Activated CD8-positive, alpha-beta T cell treated with anti-CD3 and anti-CD28 coated beads for 36 hours (primary cell): ENCODE measurements at regions not wholly inside any gene's neighbourhood (a gene's known extent, or its start where the extent isn't known, plus 50 kb on each side); places are given as distances from the start of the nearest gene placed in this dataset.

Experiments
- ATAC-seq: fragments of 200-7000 bp; cut with Tn5 transposase; one replicate; pipeline ENCODE4 v1.10.0; 2021; ENCODE audit warnings: mild to moderate bottlenecking, moderate library complexity
- CTCF ChIA-PET: fragments of 350-600 bp; sonication (Branson Sonifier 250); formaldehyde crosslinking; loops from one replicate; lab custom pipeline; 2021; ENCODE audit warnings: antibody characterized with exemption; lab: Charles Lee
- POLR2A ChIA-PET: fragments of 350-600 bp; sonication (Branson Sonifier 250); formaldehyde crosslinking; loops from one replicate; lab custom pipeline; 2021; ENCODE audit warnings: antibody characterized with exemption; lab: Charles Lee
- DNase-seq: peaks from one replicate; pipeline ENCODE4 v3.0.0-alpha.2; 2020
- H3K27ac Mint-ChIP-seq: one replicate; pipeline ENCODE4 v1.8.0; 2021; ENCODE audit warnings: mild to moderate bottlenecking, mixed read lengths
- H3K27me3 Mint-ChIP-seq: one replicate; pipeline ENCODE4 v1.8.0; 2021; ENCODE audit warnings: mixed read lengths
- H3K36me3 Mint-ChIP-seq: one replicate; pipeline ENCODE4 v1.8.0; 2021; ENCODE audit warnings: low read depth, mixed read lengths
- H3K4me1 Mint-ChIP-seq: one replicate; pipeline ENCODE4 v1.8.0; 2021; ENCODE audit warnings: low read depth, mixed read lengths
- H3K4me3 Mint-ChIP-seq: one replicate; pipeline ENCODE4 v1.8.0; 2021; ENCODE audit warnings: mild to moderate bottlenecking, moderate library complexity, mixed read lengths
- H3K9me3 Mint-ChIP-seq: one replicate; pipeline ENCODE4 v1.8.0; 2021; ENCODE audit warnings: mixed read lengths
- CTCF ChIP-seq: fragments of 200-600 bp; IDR thresholded peaks from one replicate; pipeline ENCODE4 v1.8.0; 2022; ENCODE audit warnings: antibody characterized with exemption, mild to moderate bottlenecking
- intact Hi-C: fragments of 100-400 bp; cut with micrococcal nuclease; formaldehyde crosslinking; loops from one replicate; pipeline ENCODE4 v1.10.0; 2022

- H3K36me3 Mint-ChIP-seq = peaks cover 10% of the 10 kb centered on the region
- H3K27me3 Mint-ChIP-seq = no peaks in the 10 kb centered on the region
- ChIA-PET POLR2A (interaction anchor here (0.5 kb wide), 1 partner anchor 54 kb away, joined by 3 read pairs; no protein-coding TSS in a partner anchor), CTCF (interaction anchor here (0.8 to 3.0 kb wide), 3 partner anchors 90 to 262 kb away, joined by 3 to 9 read pairs (median 3); no protein-coding TSS in a partner anchor)
- ATAC-seq (peak; percentile 19), DNase-seq (peak; percentile 19)
- H3K27ac Mint-ChIP-seq = peak overlapping the region; percentile 39
- H3K4me1 Mint-ChIP-seq = peaks cover 40% of the 10 kb centered on the region
- H3K4me3 Mint-ChIP-seq = peak overlapping the region; percentile 16
- H3K9me3 Mint-ChIP-seq = peaks cover 9% of the 10 kb centered on the region
- intact Hi-C loops = no loop called here
- no peak for TF ChIP-seq CTCF
Observed at GRCh38 chr10:62527019-62527827, 153.1 kb downstream of the ZNF365 start.

- Mint-ChIP-seq H3K36me3 (peaks cover 10% of the 10 kb centered on the region), H3K27ac (peak overlapping the region; percentile 39), H3K27me3 (no peaks in the 10 kb centered on the region), H3K9me3 (peaks cover 9% of the 10 kb centered on the region), H3K4me1 (peaks cover 40% of the 10 kb centered on the region), H3K4me3 (peak overlapping the region; percentile 9)
- CTCF ChIA-PET = interaction anchor here (1.0 to 3.0 kb wide), 3 partner anchors 23 to 263 kb away, joined by 3 to 9 read pairs (median 3); no protein-coding TSS in a partner anchor
- POLR2A ChIA-PET = interaction anchor here (0.5 kb wide), 1 partner anchor 403 kb away, joined by 3 read pairs; no protein-coding TSS in a partner anchor
- ATAC-seq (peak; percentile 94), DNase-seq (no peak)
- intact Hi-C loops = no loop called here
- TF ChIP-seq CTCF = no peak
Observed at GRCh38 chr10:62528441-62528840, 154.3 kb downstream of the ZNF365 start.

- ChIA-PET POLR2A (no interaction called here), CTCF (interaction anchor here (1.0 to 3.0 kb wide), 2 partner anchors 24 to 92 kb away, joined by 3 to 9 read pairs; no protein-coding TSS in a partner anchor)
- no peak for DNase-seq
- Mint-ChIP-seq H3K27ac (peak overlapping the region; percentile 35), H3K4me3 (no peak overlapping the region), H3K36me3 (peaks cover 10% of the 10 kb centered on the region), H3K4me1 (peaks cover 40% of the 10 kb centered on the region), H3K27me3 (no peaks in the 10 kb centered on the region), H3K9me3 (peaks cover 9% of the 10 kb centered on the region)
- no peak for ATAC-seq
- TF ChIP-seq CTCF = no peak
- intact Hi-C loops = no loop called here
Observed at GRCh38 chr10:62529396-62529795, 155.2 kb downstream of the ZNF365 start.

GRCh38 chr10:62534031-62534430 lies 159.9 kb downstream of the ZNF365 start:
- intact Hi-C loops = no loop called here
- Mint-ChIP-seq H3K27me3 (no peaks in the 10 kb centered on the region), H3K36me3 (no peaks in the 10 kb centered on the region), H3K4me3 (no peak overlapping the region), H3K4me1 (peaks cover 11% of the 10 kb centered on the region), H3K27ac (no peak overlapping the region), H3K9me3 (peaks cover 2% of the 10 kb centered on the region)
- DNase-seq (no peak), ATAC-seq (no peak)
- TF ChIP-seq CTCF = no peak
- POLR2A ChIA-PET = no interaction called here
- CTCF ChIA-PET = interaction anchor here (1.2 kb wide), 2 partner anchors 11 to 42 kb away, joined by 3 to 4 read pairs; no protein-coding TSS in a partner anchor

- no peaks in the 10 kb centered on the region for H3K27me3 Mint-ChIP-seq
- ChIA-PET CTCF (interaction anchor here (1.6 kb wide), 1 partner anchor 47 kb away, joined by 4 read pairs; no protein-coding TSS in a partner anchor), POLR2A (no interaction called here)
- H3K4me1 Mint-ChIP-seq = no peaks in the 10 kb centered on the region
- no peak for TF ChIP-seq CTCF
- intact Hi-C loops = no loop called here
- DNase-seq (no peak), ATAC-seq (no peak)
- no peaks in the 10 kb centered on the region for H3K36me3 Mint-ChIP-seq
- H3K4me3 Mint-ChIP-seq = no peak overlapping the region
- H3K27ac Mint-ChIP-seq = no peak overlapping the region
- H3K9me3 Mint-ChIP-seq = peaks cover 2% of the 10 kb centered on the region
Observed at GRCh38 chr10:62538606-62539005, 164.4 kb downstream of the ZNF365 start.
